ENCODE measurements at regions not wholly inside any gene's neighbourhood (a gene's known extent, or its start where the extent isn't known, plus 50 kb on each side); places are given as distances from the start of the nearest gene placed in this dataset.
A peak's percentile ranks its signal among the peaks of the same experiment; 100 is the strongest.

DNA sequence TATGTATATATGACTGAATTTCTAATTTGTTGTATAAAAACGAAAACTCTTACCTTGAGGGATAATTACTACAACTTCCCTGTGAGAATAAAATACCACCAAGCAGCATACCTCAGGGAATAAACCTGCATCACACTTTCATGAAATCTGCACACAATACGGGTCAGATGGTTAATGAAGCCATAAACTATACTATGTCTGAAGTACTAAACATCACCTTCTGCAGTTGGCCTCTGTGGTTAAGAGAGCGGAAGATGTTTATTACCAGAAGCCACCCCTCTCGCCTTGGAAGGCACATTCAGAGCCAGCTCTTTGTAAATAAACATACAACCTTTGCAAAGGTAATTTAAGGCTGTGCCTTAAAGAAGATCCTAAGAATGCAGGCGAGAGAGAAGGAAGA, 462.1 kb upstream of the NR2F2 start:
- no peaks in the 10 kb centered on the region for H3K36me3 Mint-ChIP-seq (ENCODE audit: low read depth)
- Histone ChIP-seq H3K36me3 (ENCODE audit: insufficient read depth) (no peaks in the 10 kb centered on the region), H4K20me1 (replicated peaks; ENCODE audit: insufficient read depth) (no peaks in the 10 kb centered on the region), H3K9me2 (ENCODE audit: insufficient read depth) (no peaks in the 10 kb centered on the region), H3K4me1 (ENCODE audit: insufficient read depth) (peaks cover 2% of the 10 kb centered on the region; the same call in 1 of the 2 replicates), H3K4me3 (no peak overlapping the region), H3K27me3 (ENCODE audit: insufficient read depth) (no peaks in the 10 kb centered on the region), H3K4me2 (no peak overlapping the region), H3K79me2 (replicated peaks; ENCODE audit: insufficient read depth) (no peaks in the 10 kb centered on the region), H3K27ac (ENCODE audit: low read depth) (no peak overlapping the region; the same call in 1 of the 2 replicates), H2AFZ (peak overlapping the region; percentile 84; the same call in 1 of the 2 replicates), H3F3A (replicated peaks; ENCODE audit: low read depth) (no peaks in the 10 kb centered on the region)
- TF ChIP-seq JUNB (IDR thresholded peaks at IDR 0.05; ENCODE audit: unreplicated experiment) (no peak), CREB1 (CRISPR knock-in tag; IDR thresholded peaks at IDR 0.05; ENCODE audit: low read depth) (no peak), NANOG (IDR thresholded peaks at IDR 0.05; ENCODE audit: borderline replicate concordance) (no peak), EZH2 (IDR thresholded peaks at IDR 0.05; ENCODE audit: low read depth, unreplicated experiment) (no peak), STAT1 (IDR thresholded peaks at IDR 0.05; ENCODE audit: unreplicated experiment) (no peak), EZH2phosphoT487 (IDR thresholded peaks at IDR 0.05; ENCODE audit: unreplicated experiment) (no peak), ZNF331 (CRISPR knock-in tag; IDR thresholded peaks at IDR 0.05; ENCODE audit: low read depth) (no peak), ZNF114 (CRISPR knock-in tag; IDR thresholded peaks at IDR 0.05) (no peak), POLR2AphosphoS5 (IDR thresholded peaks at IDR 0.05; ENCODE audit: low read depth) (no peak)
- TF ChIP-seq, protein P1, sequence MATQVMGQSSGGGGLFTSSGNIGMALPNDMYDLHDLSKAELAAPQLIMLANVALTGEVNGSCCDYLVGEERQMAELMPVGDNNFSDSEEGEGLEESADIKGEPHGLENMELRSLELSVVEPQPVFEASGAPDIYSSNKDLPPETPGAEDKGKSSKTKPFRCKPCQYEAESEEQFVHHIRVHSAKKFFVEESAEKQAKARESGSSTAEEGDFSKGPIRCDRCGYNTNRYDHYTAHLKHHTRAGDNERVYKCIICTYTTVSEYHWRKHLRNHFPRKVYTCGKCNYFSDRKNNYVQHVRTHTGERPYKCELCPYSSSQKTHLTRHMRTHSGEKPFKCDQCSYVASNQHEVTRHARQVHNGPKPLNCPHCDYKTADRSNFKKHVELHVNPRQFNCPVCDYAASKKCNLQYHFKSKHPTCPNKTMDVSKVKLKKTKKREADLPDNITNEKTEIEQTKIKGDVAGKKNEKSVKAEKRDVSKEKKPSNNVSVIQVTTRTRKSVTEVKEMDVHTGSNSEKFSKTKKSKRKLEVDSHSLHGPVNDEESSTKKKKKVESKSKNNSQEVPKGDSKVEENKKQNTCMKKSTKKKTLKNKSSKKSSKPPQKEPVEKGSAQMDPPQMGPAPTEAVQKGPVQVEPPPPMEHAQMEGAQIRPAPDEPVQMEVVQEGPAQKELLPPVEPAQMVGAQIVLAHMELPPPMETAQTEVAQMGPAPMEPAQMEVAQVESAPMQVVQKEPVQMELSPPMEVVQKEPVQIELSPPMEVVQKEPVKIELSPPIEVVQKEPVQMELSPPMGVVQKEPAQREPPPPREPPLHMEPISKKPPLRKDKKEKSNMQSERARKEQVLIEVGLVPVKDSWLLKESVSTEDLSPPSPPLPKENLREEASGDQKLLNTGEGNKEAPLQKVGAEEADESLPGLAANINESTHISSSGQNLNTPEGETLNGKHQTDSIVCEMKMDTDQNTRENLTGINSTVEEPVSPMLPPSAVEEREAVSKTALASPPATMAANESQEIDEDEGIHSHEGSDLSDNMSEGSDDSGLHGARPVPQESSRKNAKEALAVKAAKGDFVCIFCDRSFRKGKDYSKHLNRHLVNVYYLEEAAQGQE (IDR thresholded peaks at IDR 0.05; ENCODE audit: unreplicated experiment) = no peak
- TF ChIP-seq, protein P2, sequence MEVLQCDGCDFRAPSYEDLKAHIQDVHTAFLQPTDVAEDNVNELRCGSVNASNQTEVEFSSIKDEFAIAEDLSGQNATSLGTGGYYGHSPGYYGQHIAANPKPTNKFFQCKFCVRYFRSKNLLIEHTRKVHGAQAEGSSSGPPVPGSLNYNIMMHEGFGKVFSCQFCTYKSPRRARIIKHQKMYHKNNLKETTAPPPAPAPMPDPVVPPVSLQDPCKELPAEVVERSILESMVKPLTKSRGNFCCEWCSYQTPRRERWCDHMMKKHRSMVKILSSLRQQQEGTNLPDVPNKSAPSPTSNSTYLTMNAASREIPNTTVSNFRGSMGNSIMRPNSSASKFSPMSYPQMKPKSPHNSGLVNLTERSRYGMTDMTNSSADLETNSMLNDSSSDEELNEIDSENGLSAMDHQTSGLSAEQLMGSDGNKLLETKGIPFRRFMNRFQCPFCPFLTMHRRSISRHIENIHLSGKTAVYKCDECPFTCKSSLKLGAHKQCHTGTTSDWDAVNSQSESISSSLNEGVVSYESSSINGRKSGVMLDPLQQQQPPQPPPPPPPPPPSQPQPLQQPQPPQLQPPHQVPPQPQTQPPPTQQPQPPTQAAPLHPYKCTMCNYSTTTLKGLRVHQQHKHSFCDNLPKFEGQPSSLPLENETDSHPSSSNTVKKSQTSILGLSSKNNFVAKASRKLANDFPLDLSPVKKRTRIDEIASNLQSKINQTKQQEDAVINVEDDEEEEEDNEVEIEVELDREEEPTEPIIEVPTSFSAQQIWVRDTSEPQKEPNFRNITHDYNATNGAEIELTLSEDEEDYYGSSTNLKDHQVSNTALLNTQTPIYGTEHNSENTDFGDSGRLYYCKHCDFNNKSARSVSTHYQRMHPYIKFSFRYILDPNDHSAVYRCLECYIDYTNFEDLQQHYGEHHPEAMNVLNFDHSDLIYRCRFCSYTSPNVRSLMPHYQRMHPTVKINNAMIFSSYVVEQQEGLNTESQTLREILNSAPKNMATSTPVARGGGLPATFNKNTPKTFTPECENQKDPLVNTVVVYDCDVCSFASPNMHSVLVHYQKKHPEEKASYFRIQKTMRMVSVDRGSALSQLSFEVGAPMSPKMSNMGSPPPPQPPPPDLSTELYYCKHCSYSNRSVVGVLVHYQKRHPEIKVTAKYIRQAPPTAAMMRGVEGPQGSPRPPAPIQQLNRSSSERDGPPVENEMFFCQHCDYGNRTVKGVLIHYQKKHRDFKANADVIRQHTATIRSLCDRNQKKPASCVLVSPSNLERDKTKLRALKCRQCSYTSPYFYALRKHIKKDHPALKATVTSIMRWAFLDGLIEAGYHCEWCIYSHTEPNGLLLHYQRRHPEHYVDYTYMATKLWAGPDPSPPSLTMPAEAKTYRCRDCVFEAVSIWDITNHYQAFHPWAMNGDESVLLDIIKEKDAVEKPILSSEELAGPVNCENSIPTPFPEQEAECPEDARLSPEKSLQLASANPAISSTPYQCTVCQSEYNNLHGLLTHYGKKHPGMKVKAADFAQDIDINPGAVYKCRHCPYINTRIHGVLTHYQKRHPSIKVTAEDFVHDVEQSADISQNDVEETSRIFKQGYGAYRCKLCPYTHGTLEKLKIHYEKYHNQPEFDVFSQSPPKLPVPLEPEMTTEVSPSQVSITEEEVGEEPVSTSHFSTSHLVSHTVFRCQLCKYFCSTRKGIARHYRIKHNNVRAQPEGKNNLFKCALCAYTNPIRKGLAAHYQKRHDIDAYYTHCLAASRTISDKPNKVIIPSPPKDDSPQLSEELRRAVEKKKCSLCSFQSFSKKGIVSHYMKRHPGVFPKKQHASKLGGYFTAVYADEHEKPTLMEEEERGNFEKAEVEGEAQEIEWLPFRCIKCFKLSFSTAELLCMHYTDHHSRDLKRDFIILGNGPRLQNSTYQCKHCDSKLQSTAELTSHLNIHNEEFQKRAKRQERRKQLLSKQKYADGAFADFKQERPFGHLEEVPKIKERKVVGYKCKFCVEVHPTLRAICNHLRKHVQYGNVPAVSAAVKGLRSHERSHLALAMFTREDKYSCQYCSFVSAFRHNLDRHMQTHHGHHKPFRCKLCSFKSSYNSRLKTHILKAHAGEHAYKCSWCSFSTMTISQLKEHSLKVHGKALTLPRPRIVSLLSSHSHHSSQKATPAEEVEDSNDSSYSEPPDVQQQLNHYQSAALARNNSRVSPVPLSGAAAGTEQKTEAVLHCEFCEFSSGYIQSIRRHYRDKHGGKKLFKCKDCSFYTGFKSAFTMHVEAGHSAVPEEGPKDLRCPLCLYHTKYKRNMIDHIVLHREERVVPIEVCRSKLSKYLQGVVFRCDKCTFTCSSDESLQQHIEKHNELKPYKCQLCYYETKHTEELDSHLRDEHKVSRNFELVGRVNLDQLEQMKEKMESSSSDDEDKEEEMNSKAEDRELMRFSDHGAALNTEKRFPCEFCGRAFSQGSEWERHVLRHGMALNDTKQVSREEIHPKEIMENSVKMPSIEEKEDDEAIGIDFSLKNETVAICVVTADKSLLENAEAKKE (CRISPR knock-in tag; IDR thresholded peaks at IDR 0.05) = no peak
- TF ChIP-seq, protein P3, sequence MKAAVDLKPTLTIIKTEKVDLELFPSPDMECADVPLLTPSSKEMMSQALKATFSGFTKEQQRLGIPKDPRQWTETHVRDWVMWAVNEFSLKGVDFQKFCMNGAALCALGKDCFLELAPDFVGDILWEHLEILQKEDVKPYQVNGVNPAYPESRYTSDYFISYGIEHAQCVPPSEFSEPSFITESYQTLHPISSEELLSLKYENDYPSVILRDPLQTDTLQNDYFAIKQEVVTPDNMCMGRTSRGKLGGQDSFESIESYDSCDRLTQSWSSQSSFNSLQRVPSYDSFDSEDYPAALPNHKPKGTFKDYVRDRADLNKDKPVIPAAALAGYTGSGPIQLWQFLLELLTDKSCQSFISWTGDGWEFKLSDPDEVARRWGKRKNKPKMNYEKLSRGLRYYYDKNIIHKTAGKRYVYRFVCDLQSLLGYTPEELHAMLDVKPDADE (IDR thresholded peaks at IDR 0.05) = no peak
- TF ChIP-seq, protein P4, sequence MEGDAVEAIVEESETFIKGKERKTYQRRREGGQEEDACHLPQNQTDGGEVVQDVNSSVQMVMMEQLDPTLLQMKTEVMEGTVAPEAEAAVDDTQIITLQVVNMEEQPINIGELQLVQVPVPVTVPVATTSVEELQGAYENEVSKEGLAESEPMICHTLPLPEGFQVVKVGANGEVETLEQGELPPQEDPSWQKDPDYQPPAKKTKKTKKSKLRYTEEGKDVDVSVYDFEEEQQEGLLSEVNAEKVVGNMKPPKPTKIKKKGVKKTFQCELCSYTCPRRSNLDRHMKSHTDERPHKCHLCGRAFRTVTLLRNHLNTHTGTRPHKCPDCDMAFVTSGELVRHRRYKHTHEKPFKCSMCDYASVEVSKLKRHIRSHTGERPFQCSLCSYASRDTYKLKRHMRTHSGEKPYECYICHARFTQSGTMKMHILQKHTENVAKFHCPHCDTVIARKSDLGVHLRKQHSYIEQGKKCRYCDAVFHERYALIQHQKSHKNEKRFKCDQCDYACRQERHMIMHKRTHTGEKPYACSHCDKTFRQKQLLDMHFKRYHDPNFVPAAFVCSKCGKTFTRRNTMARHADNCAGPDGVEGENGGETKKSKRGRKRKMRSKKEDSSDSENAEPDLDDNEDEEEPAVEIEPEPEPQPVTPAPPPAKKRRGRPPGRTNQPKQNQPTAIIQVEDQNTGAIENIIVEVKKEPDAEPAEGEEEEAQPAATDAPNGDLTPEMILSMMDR (conservative IDR thresholded peaks at IDR 0.05; ENCODE audit: low read depth in 2 of 2) = no peak
- H3K27ac Mint-ChIP-seq = no peak overlapping the region
- H3K4me1 Mint-ChIP-seq = no peaks in the 10 kb centered on the region
- DNase-seq (ENCODE audit: low spot score) = no peak
- ATAC-seq = no peak
- H3K4me3 Mint-ChIP-seq = no peak overlapping the region
- peaks cover 1% of the 10 kb centered on the region for H3K27me3 Mint-ChIP-seq (ENCODE audit: insufficient read depth, low read depth, poor library complexity)
- H3K9me3 Mint-ChIP-seq = no peaks in the 10 kb centered on the region
